Kidney capillary endothelial cell (primary cell): ENCODE measurements at regions not wholly inside any gene's neighbourhood (a gene's known extent, or its start where the extent isn't known, plus 50 kb on each side); places are given as distances from the start of the nearest gene placed in this dataset.

ENCODE experiments used
- DNase-seq: peaks from one replicate; pipeline ENCODE4 v3.0.0-alpha.2; 2018; ENCODE audit warnings: low spot score

- peak; percentile 55 for DNase-seq
Measured at GRCh38 chr4:41458689-41459088, 79.3 kb upstream of the LIMCH1 start.

GRCh38 chr4:41460641-41461040, 77.3 kb upstream of the LIMCH1 start:
- no peak for DNase-seq

- DNase-seq, result no peak
Measured at GRCh38 chr4:41461780-41462307, 76.1 kb upstream of the LIMCH1 start.

- no peak for DNase-seq
Measured at GRCh38 chr4:41465146-41465761, 72.7 kb upstream of the LIMCH1 start.

GRCh38 chr4:41466249-41466648, 71.7 kb upstream of the LIMCH1 start:
- no peak for DNase-seq

- DNase-seq, result no peak
Measured at GRCh38 chr4:41468122-41468521, 69.8 kb upstream of the LIMCH1 start.

- no peak for DNase-seq
Measured at GRCh38 chr4:41471126-41472071, 66.6 kb upstream of the LIMCH1 start.

GRCh38 chr4:41472081-41472480, 65.9 kb upstream of the LIMCH1 start:
- DNase-seq, result no peak

GRCh38 chr4:41473176-41473575, 64.8 kb upstream of the LIMCH1 start:
- no peak for DNase-seq

- DNase-seq, result no peak
Measured at GRCh38 chr4:41475402-41475801, 62.6 kb upstream of the LIMCH1 start.

- DNase-seq, result no peak
Measured at GRCh38 chr4:41476310-41476885, 61.6 kb upstream of the LIMCH1 start.

- no peak for DNase-seq
Measured at GRCh38 chr4:41477181-41477905, 60.6 kb upstream of the LIMCH1 start.

- DNase-seq, result no peak
Measured at GRCh38 chr4:41478518-41478917, 59.4 kb upstream of the LIMCH1 start.

GRCh38 chr4:41480896-41481311, 57.1 kb upstream of the LIMCH1 start:
- DNase-seq, result no peak

GRCh38 chr4:41483771-41484170, 54.2 kb upstream of the LIMCH1 start:
- DNase-seq, result no peak

GRCh38 chr4:41485041-41485440, 52.9 kb upstream of the LIMCH1 start:
- DNase-seq, result no peak

GRCh38 chr4:41487868-41488440, 50.0 kb upstream of the LIMCH1 start:
- no peak for DNase-seq
